ENCODE measurements at regions not wholly inside any gene's neighbourhood (a gene's known extent, or its start where the extent isn't known, plus 50 kb on each side); places are given as distances from the start of the nearest gene placed in this dataset.

- 59 to 83% (median 70%) methylated on average over 2 of the region's 2 CpGs for WGBS, 3 donors
- ATAC-seq (no peak), DNase-seq (no peak)
- H3K27ac ChIP-seq, result no peak overlapping the region
- no peak for TF ChIP-seq CTCF (IDR thresholded peaks at IDR 0.05)
- intact Hi-C loops (cut with DNase I), result loop anchor here in 1 of 2 donors (10.0 kb wide), 1 partner anchor 114 kb away; no protein-coding TSS in a partner anchor
- H3K27me3 ChIP-seq (ENCODE audit: insufficient read depth in 3 of 3, low read length in 2 of 3), result no peaks in the 10 kb centered on the region
- no peaks in the 10 kb centered on the region for H3K36me3 ChIP-seq (ENCODE audit: insufficient read depth in 1 of 2, low read depth in 1 of 2)
- no peaks in the 10 kb centered on the region for H3K9me3 ChIP-seq
- H3K4me1 ChIP-seq, result no peaks in the 10 kb centered on the region
- no peak overlapping the region for H3K4me3 ChIP-seq
These were observed 218.7 kb downstream of the FAM76B start for GRCh38 chr11:95570845-95571244.

GRCh38 chr11:95569207-95569606 is 220.4 kb downstream of the FAM76B start:
- no peak for ATAC-seq
- Histone ChIP-seq H3K9me3 (no peaks in the 10 kb centered on the region), H3K4me1 (no peaks in the 10 kb centered on the region), H3K27me3 (ENCODE audit: insufficient read depth in 3 of 3, low read length in 2 of 3) (no peaks in the 10 kb centered on the region), H3K36me3 (ENCODE audit: insufficient read depth in 1 of 2, low read depth in 1 of 2) (no peaks in the 10 kb centered on the region), H3K4me3 (no peak overlapping the region), H3K27ac (no peak overlapping the region)
- DNase-seq, result no peak
- WGBS, 3 donors, result 84 to 91% (median 90%) methylated on average over 2 of the region's 2 CpGs
- intact Hi-C loops (cut with DNase I), result no loop called here
- no peak for TF ChIP-seq CTCF (IDR thresholded peaks at IDR 0.05)

GRCh38 chr11:95568281-95568680 is 221.3 kb downstream of the FAM76B start:
- Histone ChIP-seq H3K4me1 (no peaks in the 10 kb centered on the region), H3K36me3 (ENCODE audit: insufficient read depth in 1 of 2, low read depth in 1 of 2) (no peaks in the 10 kb centered on the region), H3K4me3 (no peak overlapping the region), H3K9me3 (no peaks in the 10 kb centered on the region), H3K27ac (no peak overlapping the region), H3K27me3 (ENCODE audit: insufficient read depth in 3 of 3, low read length in 2 of 3) (no peaks in the 10 kb centered on the region)
- TF ChIP-seq CTCF (IDR thresholded peaks at IDR 0.05), result no peak
- no peak for ATAC-seq
- WGBS, 3 donors, result 90 to 100% (median 92%) methylated on average over 1 of the region's 1 CpG
- no peak for DNase-seq
- intact Hi-C loops (cut with DNase I), result no loop called here

- Histone ChIP-seq H3K36me3 (ENCODE audit: insufficient read depth in 1 of 2, low read depth in 1 of 2) (no peaks in the 10 kb centered on the region), H3K27me3 (ENCODE audit: insufficient read depth in 3 of 3, low read length in 2 of 3) (no peaks in the 10 kb centered on the region), H3K27ac (no peak overlapping the region), H3K4me1 (no peaks in the 10 kb centered on the region), H3K4me3 (no peak overlapping the region), H3K9me3 (no peaks in the 10 kb centered on the region)
- DNase-seq (no peak), ATAC-seq (no peak)
- TF ChIP-seq CTCF (IDR thresholded peaks at IDR 0.05), result no peak
- intact Hi-C loops (cut with DNase I), result no loop called here
- WGBS, 3 donors, result 82 to 90% (median 90%) methylated on average over 1 of the region's 1 CpG
These were observed 221.9 kb downstream of the FAM76B start for GRCh38 chr11:95567685-95568084.

- intact Hi-C loops (cut with DNase I), result no loop called here
- no peak overlapping the region for H3K27ac ChIP-seq
These were observed 223.4 kb downstream of the FAM76B start for GRCh38 chr11:95566211-95566610.

More at GRCh38 chr11:95566211-95566610, 223.4 kb downstream of the FAM76B start:
- Histone ChIP-seq H3K4me1 (no peaks in the 10 kb centered on the region), H3K4me3 (no peak overlapping the region), H3K9me3 (no peaks in the 10 kb centered on the region), H3K36me3 (ENCODE audit: insufficient read depth in 1 of 2, low read depth in 1 of 2) (no peaks in the 10 kb centered on the region), H3K27me3 (ENCODE audit: insufficient read depth in 3 of 3, low read length in 2 of 3) (no peaks in the 10 kb centered on the region)
- DNase-seq (no peak), ATAC-seq (no peak)
- no peak for TF ChIP-seq CTCF (IDR thresholded peaks at IDR 0.05)
- 38 to 41% (median 41%) methylated on average over 1 of the region's 1 CpG for WGBS, 3 donors
